ELR (cell line): ENCODE measurements at regions not wholly inside any gene's neighbourhood (a gene's known extent, or its start where the extent isn't known, plus 50 kb on each side); places are given as distances from the start of the nearest gene placed in this dataset.

Experiments
- DNase-seq: peaks from one replicate; pipeline ENCODE4 v3.0.0-alpha.2; 2015; ENCODE audit warnings: low read depth

- DNase-seq: no peak
Observed at GRCh38 chr12:43011383-43011926, 421.9 kb upstream of the PRICKLE1 start.

GRCh38 chr12:43009846-43010240 is 420.3 kb upstream of the PRICKLE1 start:
- DNase-seq: no peak

- no peak for DNase-seq
Observed at GRCh38 chr12:43008953-43009845, 419.7 kb upstream of the PRICKLE1 start.

- DNase-seq: no peak
Observed at GRCh38 chr12:43004908-43005307, 415.4 kb upstream of the PRICKLE1 start.

DNA sequence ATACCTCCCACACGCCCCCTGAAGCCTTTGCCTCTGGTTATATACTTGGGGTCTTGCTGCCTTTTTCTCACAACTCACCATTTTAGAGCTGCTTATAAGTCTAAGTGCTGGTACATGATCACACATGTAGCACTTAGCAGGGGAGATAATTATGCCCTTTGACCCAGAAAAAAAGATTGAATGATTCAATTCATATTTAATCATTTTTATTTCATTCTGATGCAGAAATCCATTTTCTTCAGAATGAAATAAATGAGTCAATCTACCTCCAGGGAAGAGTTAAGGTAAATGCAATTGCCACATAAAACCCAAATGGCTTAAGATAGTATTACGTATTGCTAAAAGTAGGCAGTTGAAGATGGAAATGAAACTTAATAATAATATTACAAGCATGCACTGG is 414.6 kb upstream of the PRICKLE1 start:
- no peak for DNase-seq

GRCh38 chr12:42996869-42997431 is 407.4 kb upstream of the PRICKLE1 start:
- DNase-seq: no peak

DNA sequence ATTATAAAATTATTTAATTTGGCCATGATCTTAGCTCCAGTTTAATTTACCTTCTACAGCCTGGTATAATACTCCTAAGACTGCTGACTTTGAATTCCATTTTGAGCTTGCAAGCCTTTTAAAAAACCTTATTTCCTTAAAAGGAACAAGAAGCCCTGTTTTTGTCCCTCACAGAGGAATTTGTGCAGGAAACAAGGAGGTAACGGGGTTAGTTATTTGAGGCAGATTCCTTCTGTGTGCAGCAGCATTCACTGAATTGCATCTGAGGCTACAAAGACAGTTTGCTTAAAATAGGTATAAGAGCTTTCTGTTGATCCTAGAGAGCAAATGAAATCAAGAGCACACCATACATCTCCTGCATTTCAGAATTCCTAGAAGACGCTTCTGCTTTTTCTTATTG is 403.3 kb upstream of the PRICKLE1 start:
- DNase-seq: no peak

GRCh38 chr12:42990387-42990786 is 400.8 kb upstream of the PRICKLE1 start:
- DNase-seq: no peak

- DNase-seq: no peak
Observed at GRCh38 chr12:42987216-42987650, 397.7 kb upstream of the PRICKLE1 start.

GRCh38 chr12:42985506-42985905 is 396.0 kb upstream of the PRICKLE1 start:
- DNase-seq: no peak

- DNase-seq: no peak
Observed at GRCh38 chr12:42982828-42983227, 393.3 kb upstream of the PRICKLE1 start.

- peak; percentile 85 for DNase-seq
Observed at GRCh38 chr12:42981379-42981778, 391.8 kb upstream of the PRICKLE1 start.

GRCh38 chr12:42980441-42980840 is 390.9 kb upstream of the PRICKLE1 start:
- no peak for DNase-seq

DNA sequence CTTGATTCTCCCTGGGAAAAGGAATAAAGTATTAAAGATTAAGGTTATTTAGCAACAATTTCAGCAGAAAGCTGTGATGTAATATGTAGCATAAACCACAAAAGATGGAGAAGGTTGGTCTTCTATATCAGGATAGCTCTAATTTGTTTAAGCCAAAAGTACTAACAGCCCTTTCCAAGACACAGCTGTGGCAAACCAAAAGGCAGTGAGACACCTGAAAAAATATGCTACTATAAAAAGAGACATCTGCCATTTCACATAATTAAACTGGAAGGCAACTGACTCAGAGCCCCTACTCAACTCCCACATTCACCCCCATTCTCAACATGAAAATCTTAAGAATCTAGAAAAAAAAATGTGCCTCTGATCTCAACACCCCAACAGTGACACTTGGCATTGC is 390.2 kb upstream of the PRICKLE1 start:
- DNase-seq: no peak

- DNase-seq: no peak
Observed at GRCh38 chr12:42978708-42979107, 389.2 kb upstream of the PRICKLE1 start.

DNA sequence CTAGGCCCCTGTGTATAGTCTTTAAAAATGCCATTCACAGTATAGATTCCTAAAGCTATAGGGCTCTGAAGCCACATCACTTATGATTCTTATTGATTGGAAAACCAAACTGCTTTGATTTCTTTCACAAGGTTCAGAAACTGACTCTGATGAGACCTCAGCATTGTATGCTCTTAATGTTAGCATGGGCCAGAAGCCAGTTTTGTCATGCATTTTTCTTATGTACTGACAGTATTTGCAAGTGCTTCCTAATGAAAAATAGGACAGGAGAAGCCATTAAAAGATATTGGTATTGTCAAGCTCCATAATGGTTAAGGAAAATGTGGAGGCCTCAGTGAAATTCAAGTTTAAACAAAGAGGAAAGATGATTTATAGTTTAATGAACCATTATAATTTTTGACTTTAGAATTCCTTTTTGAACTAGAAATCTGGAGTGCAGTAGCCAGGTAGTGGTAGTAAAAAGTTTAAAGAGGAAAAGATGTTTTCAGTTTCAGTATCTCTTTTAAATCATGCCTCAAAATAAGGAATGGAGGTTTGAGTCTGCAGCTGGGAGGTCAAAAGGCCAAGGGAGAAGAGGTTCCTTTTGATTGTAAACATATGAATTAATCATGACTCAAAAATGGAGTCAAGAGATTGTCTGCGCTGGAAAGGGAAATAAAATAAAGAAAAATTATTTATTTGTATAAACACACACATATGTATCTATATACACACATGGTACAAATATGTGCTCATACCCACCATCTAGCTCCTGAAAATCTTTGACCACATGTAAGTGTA is 388.1 kb upstream of the PRICKLE1 start:
- DNase-seq: peak; percentile 66

- no peak for DNase-seq
Observed at GRCh38 chr12:42976620-42977019, 387.1 kb upstream of the PRICKLE1 start.

DNA sequence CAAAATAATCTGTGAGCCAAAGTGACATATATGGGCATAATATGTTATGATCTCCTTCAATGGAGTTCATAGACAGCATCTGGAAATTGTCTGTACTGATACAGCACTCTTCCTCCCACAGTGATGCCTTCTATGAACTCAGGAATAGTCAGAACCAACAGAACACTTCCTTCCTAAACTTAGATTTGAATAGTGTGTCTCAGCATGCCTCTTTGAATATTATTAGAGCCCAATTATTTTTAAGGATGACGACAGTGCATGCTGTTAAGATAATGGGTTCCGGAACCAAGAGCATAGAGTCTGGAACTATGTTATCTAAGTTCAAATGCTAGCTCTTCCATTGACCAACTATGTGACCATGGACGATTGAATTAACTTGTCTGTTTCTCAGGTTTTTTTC is 386.6 kb upstream of the PRICKLE1 start:
- no peak for DNase-seq

GRCh38 chr12:42969355-42969754 is 379.8 kb upstream of the PRICKLE1 start:
- no peak for DNase-seq

DNA sequence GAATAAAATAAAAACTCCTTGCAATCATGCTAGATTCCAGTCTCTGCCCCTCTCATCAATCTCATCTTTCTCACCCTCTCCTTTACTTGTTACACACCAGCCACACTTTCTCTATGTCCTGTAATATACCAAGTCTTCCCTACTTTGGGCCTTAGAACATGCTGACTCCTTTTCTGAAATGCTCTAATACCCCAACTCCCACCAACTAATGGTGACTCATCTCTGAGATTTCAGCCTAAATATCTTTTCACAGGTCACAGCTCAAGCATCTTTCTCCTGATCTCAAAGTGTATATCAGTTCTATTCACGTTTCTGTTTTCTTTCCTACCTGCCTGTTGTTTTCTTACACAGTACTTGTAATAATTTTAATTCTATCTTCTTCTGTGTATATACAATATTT is 378.9 kb upstream of the PRICKLE1 start:
- DNase-seq: peak; percentile 40

DNA sequence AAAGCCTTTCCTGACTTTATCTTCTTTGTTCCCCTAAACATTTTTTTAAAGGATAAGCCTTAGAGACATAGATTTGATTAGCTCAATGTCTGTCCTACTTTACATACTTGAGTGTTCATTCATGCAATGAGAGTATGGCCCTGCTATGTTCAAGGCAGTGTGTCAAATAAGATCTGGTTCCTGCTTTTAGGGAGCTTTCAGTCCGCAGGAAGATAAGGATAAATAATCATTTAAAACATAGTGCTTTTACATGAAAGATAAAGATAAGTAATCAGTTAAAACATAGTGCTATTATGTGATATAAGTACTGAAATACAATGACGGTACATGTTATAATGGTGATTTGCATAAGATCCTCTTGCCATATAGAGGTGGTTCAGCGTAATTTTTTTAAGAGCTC is 378.3 kb upstream of the PRICKLE1 start:
- no peak for DNase-seq

DNA sequence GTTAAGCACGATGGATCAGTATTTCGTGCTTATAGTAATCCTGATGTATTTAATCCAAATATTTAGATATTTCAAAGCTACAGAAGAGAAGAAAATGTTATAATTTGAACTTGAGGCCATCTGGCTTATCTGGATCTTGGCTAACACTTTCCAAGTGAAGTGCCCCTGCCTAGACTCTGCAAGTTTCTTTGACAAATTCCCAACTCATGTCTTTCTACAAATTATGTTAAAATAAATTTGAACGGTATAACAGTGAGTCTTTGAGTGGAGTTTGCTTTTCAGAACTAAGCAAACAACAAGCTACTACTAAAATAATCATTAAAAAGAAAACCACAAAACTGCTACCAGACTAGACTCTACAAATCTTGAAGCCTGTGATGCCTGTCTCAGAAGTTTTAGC is 374.4 kb upstream of the PRICKLE1 start:
- no peak for DNase-seq

DNA sequence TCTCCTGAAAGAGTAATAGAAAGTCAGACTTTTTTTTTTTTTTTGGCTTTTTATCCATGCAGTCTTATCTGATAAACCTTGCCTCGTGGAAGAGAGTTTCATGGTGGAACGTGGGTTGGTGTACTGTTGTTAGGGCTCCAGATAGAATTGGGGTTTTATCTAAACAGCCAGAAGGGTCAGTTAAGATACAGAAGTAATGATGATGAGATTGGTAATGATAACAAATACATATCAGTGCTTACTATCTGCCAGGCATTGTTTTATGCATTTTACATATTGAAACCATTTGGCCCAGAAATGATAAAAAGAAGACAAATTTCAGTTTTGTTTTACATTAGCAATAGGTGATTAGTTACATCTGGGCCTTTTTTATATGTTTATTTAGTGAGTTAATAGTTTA is 372.8 kb upstream of the PRICKLE1 start:
- no peak for DNase-seq
